ENCODE measurements at regions not wholly inside any gene's neighbourhood (a gene's known extent, or its start where the extent isn't known, plus 50 kb on each side); places are given as distances from the start of the nearest gene placed in this dataset.
"Not testable (repeated sequence)": the region's sequence is repeated elsewhere in the genome, so short reads cannot be mapped to it uniquely, and the experiment has no call there.

- no peak for DNase-seq (ENCODE audit: low spot score)
Measured at GRCh38 chr14:88064841-88065240, 59.9 kb downstream of the GPR65 start.

- no peak for DNase-seq (ENCODE audit: low spot score)
Measured at GRCh38 chr14:88069677-88070076, 64.7 kb downstream of the GPR65 start.

GRCh38 chr14:88075269-88075981, 70.5 kb downstream of the GPR65 start:
- no peak for DNase-seq (ENCODE audit: low spot score)

GRCh38 chr14:88078525-88078924, 73.6 kb downstream of the GPR65 start:
- no peak for DNase-seq (ENCODE audit: low spot score)

- no peak for DNase-seq (ENCODE audit: low spot score)
Measured at GRCh38 chr14:88079624-88080023, 74.7 kb downstream of the GPR65 start.

- DNase-seq (ENCODE audit: low spot score): no peak
Measured at GRCh38 chr14:88085736-88086135, 80.8 kb downstream of the GPR65 start.

GRCh38 chr14:88089445-88089844, 84.5 kb downstream of the GPR65 start:
- no peak for DNase-seq (ENCODE audit: low spot score)

GRCh38 chr14:88092529-88092928, 87.6 kb downstream of the GPR65 start:
- DNase-seq (ENCODE audit: low spot score): no peak

GRCh38 chr14:88095791-88096190, 90.9 kb downstream of the GPR65 start:
- no peak for DNase-seq (ENCODE audit: low spot score)

- DNase-seq (ENCODE audit: low spot score): no peak
Measured at GRCh38 chr14:88098163-88098562, 93.2 kb downstream of the GPR65 start.

GRCh38 chr14:88104710-88105109, 99.8 kb downstream of the GPR65 start:
- DNase-seq (ENCODE audit: low spot score): no peak

- no peak for DNase-seq (ENCODE audit: low spot score)
Measured at GRCh38 chr14:88106377-88106776, 101.4 kb downstream of the GPR65 start.

- not testable (repeated sequence) for DNase-seq (ENCODE audit: low spot score)
Measured at GRCh38 chr14:88127669-88128068, 122.7 kb downstream of the GPR65 start.

- no peak for DNase-seq (ENCODE audit: low spot score)
Measured at GRCh38 chr14:88128816-88129215, 123.9 kb downstream of the GPR65 start.

- DNase-seq (ENCODE audit: low spot score): peak; percentile 23
Measured at GRCh38 chr14:88129306-88130056, 124.5 kb downstream of the GPR65 start.

- DNase-seq (ENCODE audit: low spot score): no peak
Measured at GRCh38 chr14:88130057-88130432, 125.1 kb downstream of the GPR65 start.
